ENCODE measurements at regions not wholly inside any gene's neighbourhood (a gene's known extent, or its start where the extent isn't known, plus 50 kb on each side); places are given as distances from the start of the nearest gene placed in this dataset.

DNA sequence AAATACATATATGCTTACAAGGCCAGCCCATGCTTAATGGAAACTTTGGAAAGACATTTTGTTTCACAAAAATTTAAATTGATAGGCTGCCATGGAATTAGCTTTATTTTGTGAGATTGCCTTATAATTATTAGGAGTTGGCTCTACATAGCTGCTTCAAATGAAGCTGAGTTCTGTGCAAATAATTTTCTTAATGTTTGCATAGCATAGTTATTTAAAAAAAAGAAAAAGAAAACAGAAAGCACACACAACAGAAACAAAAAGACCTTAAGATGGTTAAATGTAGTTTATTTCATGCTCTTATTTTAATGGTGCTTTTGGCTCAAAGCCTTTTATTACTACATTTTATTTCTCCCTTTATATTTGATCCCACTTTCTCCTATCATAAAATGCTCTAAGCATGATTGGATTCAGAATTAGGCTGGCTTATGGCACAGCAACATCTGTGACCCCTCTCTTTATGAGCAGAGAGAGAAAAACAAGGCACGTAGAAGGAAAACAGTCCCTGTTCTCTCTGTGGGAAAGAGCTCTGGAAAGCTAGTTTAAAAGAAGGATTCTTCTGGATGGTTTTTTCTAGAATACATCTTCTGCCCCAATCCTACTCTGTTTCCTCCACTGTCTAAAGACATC lies 530.5 kb downstream of the NTRK2 start:
- Histone ChIP-seq H2AFZ (ENCODE audit: low read depth, low read length) (no peak overlapping the region), H3K4me3 (ENCODE audit: low read length) (no peak overlapping the region)

GRCh38 chr9:85192750-85193149 lies 523.2 kb downstream of the NTRK2 start:
- no peaks in the 10 kb centered on the region for H3K9me3 ChIP-seq (ENCODE audit: low read length)
- H3K36me3 ChIP-seq (ENCODE audit: insufficient read depth, low read length): no peaks in the 10 kb centered on the region
- no peaks in the 10 kb centered on the region for H3K27me3 ChIP-seq (ENCODE audit: insufficient read depth, low read length)
- no peaks in the 10 kb centered on the region for H3K4me1 ChIP-seq (ENCODE audit: insufficient read depth, low read length)
- H2AFZ ChIP-seq (ENCODE audit: low read depth, low read length): no peak overlapping the region
- H3K4me3 ChIP-seq (ENCODE audit: low read length): no peak overlapping the region

More for the DNA sequence above, 530.5 kb downstream of the NTRK2 start:
- no peaks in the 10 kb centered on the region for H3K9me3 ChIP-seq (ENCODE audit: low read length)
- H3K4me1 ChIP-seq (ENCODE audit: insufficient read depth, low read length): no peaks in the 10 kb centered on the region
- no peaks in the 10 kb centered on the region for H3K27me3 ChIP-seq (ENCODE audit: insufficient read depth, low read length)
- H3K36me3 ChIP-seq (ENCODE audit: insufficient read depth, low read length): no peaks in the 10 kb centered on the region

- Histone ChIP-seq H3K27me3 (ENCODE audit: insufficient read depth, low read length) (no peaks in the 10 kb centered on the region), H3K4me1 (ENCODE audit: insufficient read depth, low read length) (no peaks in the 10 kb centered on the region), H2AFZ (ENCODE audit: low read depth, low read length) (no peak overlapping the region), H3K9me3 (ENCODE audit: low read length) (no peaks in the 10 kb centered on the region), H3K4me3 (ENCODE audit: low read length) (no peak overlapping the region), H3K36me3 (ENCODE audit: insufficient read depth, low read length) (no peaks in the 10 kb centered on the region)
These were observed 516.7 kb downstream of the NTRK2 start for GRCh38 chr9:85186218-85186585.

- no peak overlapping the region for H3K4me3 ChIP-seq (ENCODE audit: low read length)
- H2AFZ ChIP-seq (ENCODE audit: low read depth, low read length): no peak overlapping the region
- H3K4me1 ChIP-seq (ENCODE audit: insufficient read depth, low read length): no peaks in the 10 kb centered on the region
- no peaks in the 10 kb centered on the region for H3K9me3 ChIP-seq (ENCODE audit: low read length)
- H3K27me3 ChIP-seq (ENCODE audit: insufficient read depth, low read length): no peaks in the 10 kb centered on the region
- no peaks in the 10 kb centered on the region for H3K36me3 ChIP-seq (ENCODE audit: insufficient read depth, low read length)
These were observed 516.1 kb downstream of the NTRK2 start for GRCh38 chr9:85185486-85186217.

DNA sequence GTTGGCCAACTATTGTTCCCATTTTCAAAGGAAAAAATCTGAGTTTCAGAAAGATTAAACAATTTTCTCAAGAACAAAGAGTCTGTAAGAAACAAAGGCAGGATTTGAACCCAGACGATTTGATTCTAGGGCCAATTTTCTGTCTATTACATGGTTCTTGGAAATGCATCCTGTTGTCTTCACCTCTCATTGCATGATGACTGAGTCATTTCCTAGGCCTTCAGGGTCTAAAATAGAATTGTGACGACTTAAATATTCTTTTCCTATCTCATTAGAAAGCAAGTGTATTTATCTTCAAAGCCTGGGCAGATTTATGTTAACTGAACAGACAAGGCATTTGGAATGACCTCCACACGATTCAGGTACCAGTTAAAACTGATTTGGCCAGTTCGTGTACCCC lies 512.9 kb downstream of the NTRK2 start:
- no peak overlapping the region for H3K4me3 ChIP-seq (ENCODE audit: low read length)
- H3K27me3 ChIP-seq (ENCODE audit: insufficient read depth, low read length): no peaks in the 10 kb centered on the region
- no peaks in the 10 kb centered on the region for H3K36me3 ChIP-seq (ENCODE audit: insufficient read depth, low read length)
- no peaks in the 10 kb centered on the region for H3K9me3 ChIP-seq (ENCODE audit: low read length)
- H3K4me1 ChIP-seq (ENCODE audit: insufficient read depth, low read length): peaks cover 14% of the 10 kb centered on the region
- H2AFZ ChIP-seq (ENCODE audit: low read depth, low read length): no peak overlapping the region

DNA sequence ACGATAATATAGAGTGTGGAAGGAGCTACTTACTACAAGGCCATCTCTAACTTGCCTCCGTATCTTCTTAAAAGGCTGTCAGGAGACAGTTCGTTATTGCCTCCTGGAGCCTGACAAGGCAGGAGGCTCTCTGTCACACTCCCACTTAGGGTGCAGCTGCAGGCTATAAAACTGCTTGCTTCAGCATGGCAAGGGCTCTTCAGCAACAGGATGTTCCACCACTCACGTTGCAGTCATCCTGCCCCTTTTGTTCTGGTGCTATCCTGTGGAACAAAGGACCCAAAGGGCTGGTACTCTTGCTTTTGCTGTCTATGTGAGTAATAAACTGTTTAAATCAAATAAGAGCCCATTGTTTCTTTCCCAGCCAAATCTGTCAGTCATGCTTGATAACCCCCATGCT lies 508.9 kb downstream of the NTRK2 start:
- H3K4me3 ChIP-seq (ENCODE audit: low read length): no peak overlapping the region
- peaks cover 14% of the 10 kb centered on the region for H3K4me1 ChIP-seq (ENCODE audit: insufficient read depth, low read length)
- H3K9me3 ChIP-seq (ENCODE audit: low read length): no peaks in the 10 kb centered on the region
- no peaks in the 10 kb centered on the region for H3K36me3 ChIP-seq (ENCODE audit: insufficient read depth, low read length)
- no peak overlapping the region for H2AFZ ChIP-seq (ENCODE audit: low read depth, low read length)
- H3K27me3 ChIP-seq (ENCODE audit: insufficient read depth, low read length): no peaks in the 10 kb centered on the region

DNA sequence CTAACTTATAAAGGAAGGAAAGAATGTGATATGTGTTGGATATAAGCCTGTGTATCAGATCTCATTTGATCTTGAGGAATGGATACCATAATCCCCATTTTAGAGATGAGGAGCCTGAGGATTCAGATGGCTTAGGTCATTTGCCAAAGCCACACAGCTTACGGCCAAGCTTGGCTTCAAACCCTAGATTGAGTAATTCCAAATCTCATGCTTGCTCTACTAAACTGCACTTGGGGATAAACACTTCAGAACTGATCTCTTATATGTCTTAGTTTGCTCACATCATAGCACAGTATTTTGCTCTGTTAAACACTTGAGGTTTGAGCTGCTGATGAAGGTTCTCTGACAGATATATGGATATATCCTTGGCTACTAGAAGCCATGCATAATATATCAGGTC lies 504.4 kb downstream of the NTRK2 start:
- Histone ChIP-seq H2AFZ (ENCODE audit: low read depth, low read length) (no peak overlapping the region), H3K4me3 (ENCODE audit: low read length) (no peak overlapping the region), H3K36me3 (ENCODE audit: insufficient read depth, low read length) (no peaks in the 10 kb centered on the region), H3K27me3 (ENCODE audit: insufficient read depth, low read length) (no peaks in the 10 kb centered on the region), H3K4me1 (ENCODE audit: insufficient read depth, low read length) (peaks cover 9% of the 10 kb centered on the region), H3K9me3 (ENCODE audit: low read length) (peaks cover 7% of the 10 kb centered on the region)

DNA sequence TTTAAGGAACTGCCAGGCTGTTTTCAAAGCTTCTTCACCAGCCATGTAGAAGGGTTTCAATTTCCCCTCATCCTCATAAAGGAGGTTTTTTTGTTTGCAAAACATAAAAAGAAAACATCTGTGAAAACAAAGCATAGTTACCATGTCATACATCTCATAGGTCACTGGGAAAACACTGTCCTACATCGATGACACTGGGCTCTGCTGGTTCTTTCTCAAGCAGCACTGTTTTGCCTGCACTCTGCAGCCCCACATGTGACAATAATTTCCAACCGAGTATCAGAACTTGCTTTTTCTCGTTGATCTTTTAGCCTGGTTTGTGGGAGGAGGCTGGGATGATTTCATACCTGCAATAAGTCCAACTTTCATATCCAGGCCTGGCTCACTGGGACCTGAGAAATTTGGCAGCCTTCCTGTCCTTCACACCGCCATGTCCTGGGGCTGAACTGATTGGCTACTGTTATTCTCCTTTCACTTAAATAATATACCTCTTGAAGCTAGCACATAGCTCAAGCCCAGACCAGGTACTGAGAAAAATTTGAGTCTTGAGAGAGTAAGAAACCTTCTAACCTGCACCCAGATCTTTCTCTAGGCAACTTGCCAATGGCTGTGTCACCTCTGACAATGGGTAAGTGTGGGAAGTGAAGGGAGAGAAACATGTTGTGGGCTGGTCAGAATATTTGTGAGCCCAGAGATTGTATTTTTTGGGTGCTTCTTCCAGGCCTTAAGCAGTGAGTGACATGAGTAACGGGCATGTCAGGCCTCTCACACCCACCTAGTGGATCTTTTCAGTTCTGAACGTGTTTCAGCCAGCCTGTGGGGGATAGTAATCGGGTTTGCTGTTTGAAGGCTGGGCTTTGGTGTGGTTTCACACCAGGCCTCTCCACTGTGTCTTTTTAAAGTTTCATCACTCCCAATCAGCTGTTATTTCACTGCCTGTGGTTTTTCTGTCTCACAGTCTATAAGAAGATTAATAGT lies 502.8 kb downstream of the NTRK2 start:
- Histone ChIP-seq H3K4me3 (ENCODE audit: low read length) (no peak overlapping the region), H3K27me3 (ENCODE audit: insufficient read depth, low read length) (no peaks in the 10 kb centered on the region), H3K36me3 (ENCODE audit: insufficient read depth, low read length) (no peaks in the 10 kb centered on the region), H2AFZ (ENCODE audit: low read depth, low read length) (no peak overlapping the region), H3K9me3 (ENCODE audit: low read length) (peaks cover 8% of the 10 kb centered on the region), H3K4me1 (ENCODE audit: insufficient read depth, low read length) (no peaks in the 10 kb centered on the region)

GRCh38 chr9:85171163-85171562 lies 501.6 kb downstream of the NTRK2 start:
- Histone ChIP-seq H3K4me1 (ENCODE audit: insufficient read depth, low read length) (peaks cover 2% of the 10 kb centered on the region), H3K27me3 (ENCODE audit: insufficient read depth, low read length) (no peaks in the 10 kb centered on the region)

GRCh38 chr9:85168412-85168811 lies 498.9 kb downstream of the NTRK2 start:
- Histone ChIP-seq H3K36me3 (ENCODE audit: insufficient read depth, low read length) (no peaks in the 10 kb centered on the region), H3K27me3 (ENCODE audit: insufficient read depth, low read length) (no peaks in the 10 kb centered on the region), H3K4me3 (ENCODE audit: low read length) (no peak overlapping the region)

More at GRCh38 chr9:85171163-85171562, 501.6 kb downstream of the NTRK2 start:
- H3K9me3 ChIP-seq (ENCODE audit: low read length): peaks cover 8% of the 10 kb centered on the region
- H3K36me3 ChIP-seq (ENCODE audit: insufficient read depth, low read length): no peaks in the 10 kb centered on the region
- no peak overlapping the region for H2AFZ ChIP-seq (ENCODE audit: low read depth, low read length)
- no peak overlapping the region for H3K4me3 ChIP-seq (ENCODE audit: low read length)

DNA sequence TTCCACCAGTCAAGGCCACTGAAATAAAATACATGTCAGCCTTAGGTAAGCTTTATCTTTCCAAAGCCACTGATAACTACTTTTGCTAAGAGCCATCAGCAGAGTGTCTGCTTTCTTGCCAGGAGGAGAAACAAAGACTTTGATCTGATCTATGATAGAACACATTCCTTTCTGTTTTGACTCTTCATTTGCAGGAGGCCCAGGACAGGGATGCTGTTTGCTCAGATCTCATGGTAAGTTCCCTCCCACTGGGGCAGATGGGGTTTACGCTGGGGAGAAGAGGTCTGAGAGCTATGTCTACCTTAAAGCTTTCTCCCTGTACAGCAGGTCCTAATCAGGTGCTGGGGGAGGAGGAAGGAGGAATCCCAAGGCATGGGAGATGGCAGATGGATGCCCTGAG lies 497.6 kb downstream of the NTRK2 start:
- Histone ChIP-seq H3K4me1 (ENCODE audit: insufficient read depth, low read length) (peaks cover 2% of the 10 kb centered on the region), H2AFZ (ENCODE audit: low read depth, low read length) (no peak overlapping the region), H3K27me3 (ENCODE audit: insufficient read depth, low read length) (no peaks in the 10 kb centered on the region), H3K9me3 (ENCODE audit: low read length) (peaks cover 8% of the 10 kb centered on the region), H3K36me3 (ENCODE audit: insufficient read depth, low read length) (no peaks in the 10 kb centered on the region), H3K4me3 (ENCODE audit: low read length) (no peak overlapping the region)

More at GRCh38 chr9:85168412-85168811, 498.9 kb downstream of the NTRK2 start:
- no peak overlapping the region for H2AFZ ChIP-seq (ENCODE audit: low read depth, low read length)
- peaks cover 8% of the 10 kb centered on the region for H3K9me3 ChIP-seq (ENCODE audit: low read length)
- H3K4me1 ChIP-seq (ENCODE audit: insufficient read depth, low read length): peaks cover 2% of the 10 kb centered on the region

DNA sequence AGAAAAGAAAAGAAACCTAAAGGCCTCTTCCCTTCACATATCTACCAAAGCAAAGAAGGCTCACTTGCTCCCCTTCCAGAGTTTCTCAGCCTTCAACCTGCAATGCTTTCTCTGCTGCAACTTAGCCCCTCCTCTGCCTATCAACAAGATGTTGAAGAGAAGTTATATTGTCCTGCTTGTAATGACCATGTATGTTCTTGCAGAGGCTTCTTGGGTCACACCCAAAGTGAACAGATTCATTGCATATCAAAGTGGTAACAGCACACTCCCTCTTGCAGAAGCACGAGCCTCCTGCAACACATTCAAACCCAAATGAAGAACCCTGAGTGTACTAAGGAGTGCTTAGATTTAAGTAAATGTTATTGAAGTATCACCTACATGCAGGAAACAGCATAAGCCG lies 494.3 kb downstream of the NTRK2 start:
- Histone ChIP-seq H3K36me3 (ENCODE audit: insufficient read depth, low read length) (no peaks in the 10 kb centered on the region), H2AFZ (ENCODE audit: low read depth, low read length) (no peak overlapping the region), H3K4me1 (ENCODE audit: insufficient read depth, low read length) (peaks cover 2% of the 10 kb centered on the region), H3K27me3 (ENCODE audit: insufficient read depth, low read length) (no peaks in the 10 kb centered on the region), H3K9me3 (ENCODE audit: low read length) (no peaks in the 10 kb centered on the region), H3K4me3 (ENCODE audit: low read length) (no peak overlapping the region)

- no peaks in the 10 kb centered on the region for H3K27me3 ChIP-seq (ENCODE audit: insufficient read depth, low read length)
- no peaks in the 10 kb centered on the region for H3K9me3 ChIP-seq (ENCODE audit: low read length)
- no peak overlapping the region for H2AFZ ChIP-seq (ENCODE audit: low read depth, low read length)
- H3K4me1 ChIP-seq (ENCODE audit: insufficient read depth, low read length): peaks cover 2% of the 10 kb centered on the region
- no peak overlapping the region for H3K4me3 ChIP-seq (ENCODE audit: low read length)
- H3K36me3 ChIP-seq (ENCODE audit: insufficient read depth, low read length): no peaks in the 10 kb centered on the region
These were observed 493.9 kb downstream of the NTRK2 start for GRCh38 chr9:85163415-85163814.

Measured in neuron (in vitro differentiated cells).